ENCODE measurements at regions not wholly inside any gene's neighbourhood (a gene's known extent, or its start where the extent isn't known, plus 50 kb on each side); places are given as distances from the start of the nearest gene placed in this dataset.

DNA sequence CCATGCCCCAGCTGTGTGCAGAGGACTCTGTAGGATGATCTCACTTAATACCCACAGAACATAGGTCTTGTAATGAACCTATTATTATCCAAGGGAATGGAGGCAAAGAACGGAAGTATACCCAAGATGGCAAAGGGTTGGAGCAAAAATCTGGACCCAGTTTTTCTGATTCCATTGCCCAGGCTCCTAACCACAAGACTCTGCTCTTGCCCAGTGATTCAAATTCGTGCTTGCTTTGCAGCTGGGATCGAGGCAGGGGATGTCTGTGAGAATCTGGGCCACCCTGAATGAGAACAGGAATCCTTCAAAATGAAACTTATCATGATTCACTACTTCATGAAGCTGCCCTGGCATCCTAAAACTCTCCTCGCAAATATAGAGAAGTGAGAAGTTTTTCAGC lies 97.5 kb upstream of the KCNJ6 start:
- no peaks in the 10 kb centered on the region for H3K36me3 Mint-ChIP-seq
- ATAC-seq (no peak), DNase-seq (no peak)
- H3K4me3 Mint-ChIP-seq, result no peak overlapping the region
- H3K9me3 Mint-ChIP-seq (ENCODE audit: low read depth), result no peaks in the 10 kb centered on the region
- H3K27me3 Mint-ChIP-seq, result no peaks in the 10 kb centered on the region
- CTCF ChIA-PET, result no interaction called here
- no peaks in the 10 kb centered on the region for H3K4me1 Mint-ChIP-seq
- H3K27ac Mint-ChIP-seq, result no peak overlapping the region

GRCh38 chr21:38014298-38014697 lies 98.0 kb upstream of the KCNJ6 start:
- Mint-ChIP-seq H3K36me3 (no peaks in the 10 kb centered on the region), H3K27me3 (no peaks in the 10 kb centered on the region), H3K4me3 (no peak overlapping the region), H3K4me1 (no peaks in the 10 kb centered on the region), H3K9me3 (ENCODE audit: low read depth) (no peaks in the 10 kb centered on the region), H3K27ac (no peak overlapping the region)
- CTCF ChIA-PET, result no interaction called here
- no peak for DNase-seq
- no peak for ATAC-seq

- no peaks in the 10 kb centered on the region for H3K27me3 Mint-ChIP-seq
- CTCF ChIA-PET, result no interaction called here
- no peaks in the 10 kb centered on the region for H3K4me1 Mint-ChIP-seq
- ATAC-seq (no peak), DNase-seq (no peak)
- no peaks in the 10 kb centered on the region for H3K9me3 Mint-ChIP-seq (ENCODE audit: low read depth)
- no peak overlapping the region for H3K4me3 Mint-ChIP-seq
- H3K36me3 Mint-ChIP-seq, result no peaks in the 10 kb centered on the region
- no peak overlapping the region for H3K27ac Mint-ChIP-seq
These were observed 111.7 kb upstream of the KCNJ6 start for GRCh38 chr21:38027901-38028498.

- Mint-ChIP-seq H3K36me3 (no peaks in the 10 kb centered on the region), H3K4me1 (no peaks in the 10 kb centered on the region), H3K9me3 (ENCODE audit: low read depth) (no peaks in the 10 kb centered on the region), H3K4me3 (no peak overlapping the region), H3K27me3 (no peaks in the 10 kb centered on the region), H3K27ac (no peak overlapping the region)
- no peak for DNase-seq
- CTCF ChIA-PET, result no interaction called here
- ATAC-seq, result no peak
These were observed 116.0 kb upstream of the KCNJ6 start for GRCh38 chr21:38032082-38032801.

DNA sequence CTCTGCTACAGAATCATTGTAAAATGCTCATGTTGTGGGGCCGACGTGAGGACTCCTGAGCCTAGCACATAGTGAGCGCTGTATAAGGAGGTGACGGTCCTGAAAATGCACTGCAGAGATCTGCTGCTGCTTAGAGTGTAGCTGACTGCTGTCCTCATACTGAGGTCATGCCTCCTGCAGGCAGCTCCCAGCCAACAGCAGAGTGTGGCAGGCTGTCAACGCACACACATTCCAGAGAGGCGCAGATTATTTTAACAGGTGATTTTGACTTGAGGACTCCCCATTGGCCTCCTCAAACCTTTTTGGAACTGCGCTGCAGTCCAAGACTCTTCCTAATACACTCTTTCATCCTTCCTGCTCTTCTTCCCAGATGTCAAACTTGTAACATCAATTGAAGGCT lies 119.8 kb upstream of the KCNJ6 start:
- ATAC-seq (no peak), DNase-seq (no peak)
- CTCF ChIA-PET, result no interaction called here
- Mint-ChIP-seq H3K27ac (no peak overlapping the region), H3K36me3 (no peaks in the 10 kb centered on the region), H3K4me3 (no peak overlapping the region), H3K4me1 (no peaks in the 10 kb centered on the region), H3K27me3 (no peaks in the 10 kb centered on the region), H3K9me3 (ENCODE audit: low read depth) (no peaks in the 10 kb centered on the region)

DNA sequence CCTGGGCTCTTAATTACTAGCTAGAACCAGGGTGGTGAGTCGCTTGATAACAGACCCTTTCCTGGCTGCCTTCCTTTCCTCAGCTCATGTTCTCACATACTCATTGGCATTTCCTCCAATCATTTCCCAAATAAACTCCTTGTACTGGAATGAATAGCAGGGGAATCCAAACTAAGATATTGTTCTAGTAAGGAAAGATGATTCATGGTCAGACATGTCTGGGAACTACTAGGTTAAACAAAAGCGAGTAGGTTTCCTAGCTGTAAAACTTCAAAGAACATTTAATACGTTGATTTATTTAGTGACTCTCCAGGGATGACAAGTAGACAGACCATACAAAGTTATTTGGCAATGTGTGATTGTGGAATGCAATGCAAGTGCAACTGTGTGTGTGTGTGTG lies 121.2 kb upstream of the KCNJ6 start:
- Mint-ChIP-seq H3K9me3 (ENCODE audit: low read depth) (no peaks in the 10 kb centered on the region), H3K36me3 (no peaks in the 10 kb centered on the region), H3K4me1 (no peaks in the 10 kb centered on the region), H3K27me3 (no peaks in the 10 kb centered on the region), H3K27ac (no peak overlapping the region), H3K4me3 (no peak overlapping the region)
- no peak for DNase-seq
- ATAC-seq, result no peak
- CTCF ChIA-PET, result no interaction called here

DNA sequence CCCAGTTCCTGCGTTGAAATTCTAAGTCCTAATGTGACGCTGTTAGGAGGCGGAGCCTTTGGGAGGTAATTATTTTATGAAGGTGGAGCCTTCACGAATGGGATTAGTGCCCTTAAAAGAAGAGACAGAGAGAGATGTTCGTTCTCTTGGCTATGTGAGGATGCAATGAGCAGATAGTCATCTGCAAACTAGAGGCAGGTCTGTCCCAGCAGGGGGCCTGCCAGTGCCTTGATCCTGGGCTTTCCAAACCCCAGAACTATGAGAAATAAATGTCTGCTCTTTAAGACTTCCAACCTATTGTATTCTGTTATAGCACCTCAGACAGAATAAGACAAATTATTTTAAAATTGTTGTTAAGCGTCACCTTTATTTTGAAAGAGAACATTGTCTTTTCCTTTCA lies 123.1 kb upstream of the KCNJ6 start:
- CTCF ChIA-PET, result no interaction called here
- ATAC-seq, result no peak
- Mint-ChIP-seq H3K27me3 (no peaks in the 10 kb centered on the region), H3K27ac (no peak overlapping the region), H3K9me3 (ENCODE audit: low read depth) (no peaks in the 10 kb centered on the region), H3K4me1 (no peaks in the 10 kb centered on the region), H3K36me3 (no peaks in the 10 kb centered on the region), H3K4me3 (no peak overlapping the region)
- no peak for DNase-seq

DNA sequence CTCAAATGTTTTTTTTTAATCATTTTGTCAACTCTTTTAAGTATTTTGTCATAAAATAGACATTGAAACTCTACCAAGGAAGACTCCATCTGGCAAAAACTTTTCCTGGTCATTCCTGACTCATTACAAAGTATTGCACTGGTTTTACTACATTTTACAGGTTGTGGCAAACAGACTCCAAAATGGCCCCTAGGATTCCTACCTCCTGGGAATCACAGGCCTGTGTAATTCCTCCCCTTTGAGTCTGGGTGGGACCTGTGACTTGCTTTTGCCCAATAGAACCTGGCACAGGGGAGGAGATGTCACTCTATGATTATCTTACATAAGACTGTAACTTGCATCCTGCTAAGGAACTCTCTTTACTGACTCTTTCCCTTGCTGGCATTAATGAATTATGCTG lies 123.6 kb upstream of the KCNJ6 start:
- Mint-ChIP-seq H3K27me3 (no peaks in the 10 kb centered on the region), H3K9me3 (ENCODE audit: low read depth) (no peaks in the 10 kb centered on the region), H3K4me1 (no peaks in the 10 kb centered on the region), H3K4me3 (no peak overlapping the region), H3K27ac (no peak overlapping the region), H3K36me3 (no peaks in the 10 kb centered on the region)
- ATAC-seq (no peak), DNase-seq (no peak)
- CTCF ChIA-PET, result no interaction called here

DNA sequence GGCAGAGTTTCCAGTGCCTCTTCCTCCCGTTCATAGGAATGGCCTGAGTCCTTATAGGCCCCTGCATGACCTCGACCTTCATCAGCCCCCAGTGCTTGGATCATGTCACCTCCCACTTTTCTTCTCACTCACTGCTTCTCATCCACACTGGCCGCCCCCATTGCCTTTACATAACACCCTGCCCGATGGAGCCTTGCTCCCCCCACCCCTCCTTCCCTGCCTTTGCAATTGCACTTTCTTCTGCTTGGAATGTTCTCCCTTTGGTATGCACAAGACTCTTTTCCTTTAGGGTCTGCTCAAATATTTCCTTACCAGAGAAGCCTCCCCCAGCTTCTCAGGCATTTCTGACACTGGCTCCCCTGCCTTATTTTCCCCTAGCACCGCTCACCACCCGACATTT lies 125.2 kb upstream of the KCNJ6 start:
- CTCF ChIA-PET, result no interaction called here
- H3K27me3 Mint-ChIP-seq, result no peaks in the 10 kb centered on the region

DNA sequence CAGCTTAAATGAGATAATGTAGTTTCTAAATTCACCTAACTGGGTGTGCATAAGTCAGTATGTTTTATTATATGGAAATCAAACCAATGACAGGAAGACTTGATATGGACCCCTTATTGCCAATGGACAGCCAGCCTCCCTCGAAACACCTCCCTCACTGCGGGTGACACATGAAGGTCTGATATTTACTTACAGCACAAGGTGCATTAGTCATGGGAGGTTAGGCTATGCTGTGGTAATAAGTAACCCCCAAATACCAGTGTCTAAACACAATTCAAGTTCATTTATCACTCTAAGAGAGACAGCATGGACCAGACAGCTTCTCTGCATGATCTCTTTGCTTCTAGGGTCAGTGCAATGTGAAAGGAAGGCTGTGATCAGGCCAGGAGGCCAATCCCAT lies 126.0 kb upstream of the KCNJ6 start:
- no peak for ATAC-seq
- CTCF ChIA-PET, result no interaction called here
- no peak overlapping the region for H3K4me3 Mint-ChIP-seq

More for the DNA sequence above, 125.2 kb upstream of the KCNJ6 start:
- H3K27ac Mint-ChIP-seq, result no peak overlapping the region
- ATAC-seq, result no peak
- no peak overlapping the region for H3K4me3 Mint-ChIP-seq
- no peak for DNase-seq
- no peaks in the 10 kb centered on the region for H3K4me1 Mint-ChIP-seq
- no peaks in the 10 kb centered on the region for H3K36me3 Mint-ChIP-seq
- no peaks in the 10 kb centered on the region for H3K9me3 Mint-ChIP-seq (ENCODE audit: low read depth)

GRCh38 chr21:38048167-38048566 lies 131.9 kb upstream of the KCNJ6 start:
- no peak overlapping the region for H3K27ac Mint-ChIP-seq
- H3K36me3 Mint-ChIP-seq, result no peaks in the 10 kb centered on the region
- no peak for ATAC-seq
- H3K4me1 Mint-ChIP-seq, result no peaks in the 10 kb centered on the region
- H3K4me3 Mint-ChIP-seq, result no peak overlapping the region
- CTCF ChIA-PET, result no interaction called here
- no peaks in the 10 kb centered on the region for H3K27me3 Mint-ChIP-seq
- no peak for DNase-seq
- H3K9me3 Mint-ChIP-seq (ENCODE audit: low read depth), result no peaks in the 10 kb centered on the region

More for the DNA sequence above, 126.0 kb upstream of the KCNJ6 start:
- H3K36me3 Mint-ChIP-seq, result no peaks in the 10 kb centered on the region
- no peak overlapping the region for H3K27ac Mint-ChIP-seq
- H3K4me1 Mint-ChIP-seq, result no peaks in the 10 kb centered on the region
- no peaks in the 10 kb centered on the region for H3K9me3 Mint-ChIP-seq (ENCODE audit: low read depth)
- H3K27me3 Mint-ChIP-seq, result no peaks in the 10 kb centered on the region
- DNase-seq, result no peak

GRCh38 chr21:38054334-38054733 lies 138.1 kb upstream of the KCNJ6 start:
- ATAC-seq, result no peak
- Mint-ChIP-seq H3K27ac (no peak overlapping the region), H3K36me3 (no peaks in the 10 kb centered on the region), H3K4me1 (no peaks in the 10 kb centered on the region), H3K4me3 (no peak overlapping the region), H3K9me3 (ENCODE audit: low read depth) (peaks cover 12% of the 10 kb centered on the region), H3K27me3 (no peaks in the 10 kb centered on the region)
- no peak for DNase-seq
- CTCF ChIA-PET, result no interaction called here

DNA sequence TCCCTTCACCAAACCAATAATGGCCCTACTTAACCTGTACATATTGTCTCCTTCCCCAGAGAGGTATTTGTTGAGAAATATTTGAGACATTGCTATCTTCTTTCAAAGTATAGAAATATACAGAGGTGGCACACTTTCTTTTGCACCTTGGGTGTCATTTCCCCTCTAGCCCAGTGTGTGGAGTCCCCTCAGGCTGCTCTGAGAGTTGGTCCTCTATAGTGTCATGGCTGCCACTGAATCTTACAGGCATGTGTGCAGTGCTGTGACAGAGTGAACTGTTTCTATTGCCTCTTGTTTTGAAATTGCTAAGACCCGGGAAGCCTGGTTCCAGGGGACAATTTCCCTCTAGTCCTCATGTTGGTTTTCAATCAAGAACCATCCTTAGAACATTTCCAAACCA lies 140.2 kb upstream of the KCNJ6 start:
- Mint-ChIP-seq H3K9me3 (ENCODE audit: low read depth) (peaks cover 15% of the 10 kb centered on the region), H3K4me1 (no peaks in the 10 kb centered on the region), H3K27me3 (no peaks in the 10 kb centered on the region), H3K4me3 (no peak overlapping the region), H3K36me3 (no peaks in the 10 kb centered on the region), H3K27ac (no peak overlapping the region)
- CTCF ChIA-PET, result no interaction called here
- ATAC-seq (no peak), DNase-seq (no peak)

DNA sequence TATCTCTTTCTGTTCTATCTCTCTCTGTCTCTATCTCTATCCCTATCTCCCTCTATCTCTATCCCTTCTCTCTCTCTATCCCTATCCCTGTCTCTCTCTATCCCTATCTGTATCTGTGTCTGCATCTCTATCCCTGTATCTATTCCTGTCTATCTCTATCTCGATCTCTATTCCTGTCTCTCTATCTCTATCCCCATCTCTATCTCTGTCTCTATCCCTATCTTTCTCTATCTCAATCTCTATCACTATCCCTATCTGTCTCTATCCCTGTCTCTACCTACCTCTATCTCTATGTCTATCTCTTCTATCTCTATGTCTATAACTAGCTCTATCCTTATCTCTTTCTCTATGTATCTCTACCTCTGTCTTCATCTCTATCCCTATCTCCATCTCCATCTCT lies 141.4 kb upstream of the KCNJ6 start:
- CTCF ChIA-PET, result no interaction called here
- no peaks in the 10 kb centered on the region for H3K36me3 Mint-ChIP-seq
- no peaks in the 10 kb centered on the region for H3K27me3 Mint-ChIP-seq
- H3K4me1 Mint-ChIP-seq, result no peaks in the 10 kb centered on the region
- H3K4me3 Mint-ChIP-seq, result no peak overlapping the region
- ATAC-seq (no peak), DNase-seq (no peak)
- H3K9me3 Mint-ChIP-seq (ENCODE audit: low read depth), result peaks cover 15% of the 10 kb centered on the region
- no peak overlapping the region for H3K27ac Mint-ChIP-seq

DNA sequence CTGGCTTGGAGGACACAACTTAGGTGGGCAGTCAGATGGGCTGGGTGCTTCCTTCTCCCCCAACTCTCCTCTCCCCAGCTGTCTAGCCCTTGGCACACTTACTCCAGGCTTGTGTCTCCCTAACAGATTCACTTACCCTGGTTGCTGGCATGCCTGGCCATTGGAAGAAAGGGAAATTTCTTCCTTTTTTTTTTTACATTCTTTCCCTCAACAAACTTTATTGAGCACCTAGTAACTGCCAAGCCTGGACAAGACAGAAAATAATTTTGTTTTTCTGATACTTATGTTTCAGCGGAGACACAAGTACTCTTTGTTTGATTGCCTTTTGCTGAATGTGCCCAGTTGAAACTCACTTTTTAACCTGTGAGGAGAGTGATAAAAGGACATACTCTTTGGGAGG lies 144.3 kb upstream of the KCNJ6 start:
- no peak overlapping the region for H3K4me3 Mint-ChIP-seq
- H3K4me1 Mint-ChIP-seq, result no peaks in the 10 kb centered on the region

More for the DNA sequence above, 144.3 kb upstream of the KCNJ6 start:
- peaks cover 15% of the 10 kb centered on the region for H3K9me3 Mint-ChIP-seq (ENCODE audit: low read depth)
- no peak for ATAC-seq
- no peaks in the 10 kb centered on the region for H3K27me3 Mint-ChIP-seq
- CTCF ChIA-PET, result no interaction called here
- H3K27ac Mint-ChIP-seq, result no peak overlapping the region
- DNase-seq, result no peak
- no peaks in the 10 kb centered on the region for H3K36me3 Mint-ChIP-seq
